Activated naive CD4-positive, alpha-beta T cell treated with anti-CD3 and anti-CD28 coated beads, Interleukin-2, amount 10 ng/mL, durations not matched to agents 7 days and 5 days (primary cell): ENCODE measurements at regions not wholly inside any gene's neighbourhood (a gene's known extent, or its start where the extent isn't known, plus 50 kb on each side); places are given as distances from the start of the nearest gene placed in this dataset.

Experiments used
- CTCF ChIA-PET: fragments of 350-600 bp; sonication (Branson Sonifier 250); formaldehyde crosslinking; loops from one replicate; lab custom pipeline; 2021; ENCODE audit warnings: antibody characterized with exemption; lab: Charles Lee
- DNase-seq: peaks from one replicate; pipeline ENCODE4 v3.0.0-alpha.2; 2020
- H3K27ac Mint-ChIP-seq: one replicate; pipeline ENCODE4 v1.8.0; 2021; ENCODE audit warnings: mild to moderate bottlenecking, moderate library complexity, mixed read lengths
- H3K27me3 Mint-ChIP-seq: one replicate; pipeline ENCODE4 v1.8.0; 2021; ENCODE audit warnings: mild to moderate bottlenecking, mixed read lengths
- H3K36me3 Mint-ChIP-seq: one replicate; pipeline ENCODE4 v1.8.0; 2021; ENCODE audit warnings: mixed read lengths
- H3K4me1 Mint-ChIP-seq: one replicate; pipeline ENCODE4 v1.8.0; 2021; ENCODE audit warnings: mixed read lengths
- H3K4me3 Mint-ChIP-seq: one replicate; pipeline ENCODE4 v1.8.0; 2021; ENCODE audit warnings: mild to moderate bottlenecking, moderate library complexity, mixed read lengths
- H3K9me3 Mint-ChIP-seq: one replicate; pipeline ENCODE4 v1.8.0; 2021; ENCODE audit warnings: mixed read lengths

DNA sequence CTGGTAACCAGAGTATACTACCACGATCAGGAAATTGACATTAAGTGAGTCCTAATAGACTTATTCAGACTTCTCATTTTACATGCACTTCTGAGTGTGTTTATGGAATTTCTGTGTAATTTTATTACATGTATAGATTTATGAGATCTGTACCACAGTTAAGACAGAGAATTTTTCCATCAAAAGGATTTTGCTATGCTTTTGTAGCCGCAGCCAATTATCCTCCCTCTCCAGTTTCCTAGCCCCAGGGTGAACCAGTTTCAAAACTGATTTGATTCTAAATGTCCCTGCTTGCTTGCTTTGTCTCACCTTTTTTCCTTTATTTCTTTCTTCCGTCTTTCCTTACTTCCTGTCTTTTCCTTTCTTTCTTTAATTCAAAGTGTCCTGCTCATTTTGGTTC lies 661.2 kb upstream of the BCHE start:
- CTCF ChIA-PET = no interaction called here
- Mint-ChIP-seq H3K27me3 (no peaks in the 10 kb centered on the region), H3K4me1 (no peaks in the 10 kb centered on the region), H3K9me3 (peaks cover 33% of the 10 kb centered on the region), H3K36me3 (no peaks in the 10 kb centered on the region), H3K4me3 (no peak overlapping the region), H3K27ac (no peak overlapping the region)
- no peak for DNase-seq

DNA sequence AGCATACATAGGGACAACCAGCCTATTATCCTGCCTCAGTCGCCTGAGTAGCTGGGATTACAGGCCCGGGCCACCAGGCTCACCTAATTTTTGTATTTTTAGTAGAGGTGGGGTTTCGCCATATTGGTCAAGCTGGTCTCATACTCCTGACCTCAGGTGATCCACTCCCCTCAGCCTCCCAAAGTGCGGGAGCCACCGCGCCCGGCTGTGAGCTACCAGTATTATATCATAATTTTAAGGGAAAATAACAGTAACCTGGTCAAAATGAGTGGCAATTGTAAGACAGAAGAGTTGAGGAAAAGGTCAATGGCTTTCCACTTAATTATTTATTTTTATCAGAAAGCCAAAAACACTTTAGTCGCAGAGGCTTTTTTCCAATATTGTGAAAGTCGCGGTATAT lies 652.6 kb upstream of the BCHE start:
- no peak overlapping the region for H3K4me3 Mint-ChIP-seq
- no peaks in the 10 kb centered on the region for H3K36me3 Mint-ChIP-seq
- peaks cover 7% of the 10 kb centered on the region for H3K9me3 Mint-ChIP-seq
- no peak for DNase-seq
- no peak overlapping the region for H3K27ac Mint-ChIP-seq
- CTCF ChIA-PET = no interaction called here
- H3K27me3 Mint-ChIP-seq = no peaks in the 10 kb centered on the region
- H3K4me1 Mint-ChIP-seq = no peaks in the 10 kb centered on the region

DNA sequence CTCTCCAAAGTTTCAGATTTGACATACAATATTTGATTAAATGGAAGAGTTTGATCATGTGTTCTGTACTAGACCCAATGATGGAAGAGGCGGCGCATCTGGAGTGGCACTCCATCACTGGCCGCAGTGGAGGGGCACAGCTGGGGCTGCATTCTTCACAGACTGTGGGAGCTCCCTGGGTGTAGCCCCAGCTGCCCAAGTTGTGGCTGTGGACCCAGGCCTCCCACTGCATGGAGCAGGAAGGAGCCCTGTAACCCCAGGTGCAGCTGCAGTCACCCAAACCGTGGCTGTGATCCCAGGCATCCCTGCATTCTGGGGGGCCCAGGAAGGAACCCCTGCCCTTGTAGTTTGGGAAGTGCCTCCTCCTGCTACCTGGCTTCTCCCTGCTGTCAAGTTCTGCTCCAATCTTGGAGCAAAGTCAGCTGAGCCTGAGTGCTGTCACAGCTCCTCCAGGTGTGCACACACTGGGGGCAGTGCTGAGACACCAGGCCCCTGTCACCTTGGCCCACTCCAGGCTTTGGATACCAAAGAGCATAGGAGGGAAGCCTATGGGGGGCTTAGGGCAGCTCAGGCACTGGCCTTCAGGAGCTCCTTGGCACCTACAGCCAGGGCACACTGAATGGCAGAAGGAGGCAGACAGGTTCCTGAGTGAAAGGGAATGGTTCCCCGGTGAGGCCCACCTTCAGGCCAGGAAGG lies 651.9 kb upstream of the BCHE start:
- H3K36me3 Mint-ChIP-seq = no peaks in the 10 kb centered on the region
- H3K27me3 Mint-ChIP-seq = no peaks in the 10 kb centered on the region
- no peak for DNase-seq
- H3K4me1 Mint-ChIP-seq = no peaks in the 10 kb centered on the region
- no peak overlapping the region for H3K4me3 Mint-ChIP-seq
- peaks cover 7% of the 10 kb centered on the region for H3K9me3 Mint-ChIP-seq
- H3K27ac Mint-ChIP-seq = no peak overlapping the region
- CTCF ChIA-PET = no interaction called here

DNA sequence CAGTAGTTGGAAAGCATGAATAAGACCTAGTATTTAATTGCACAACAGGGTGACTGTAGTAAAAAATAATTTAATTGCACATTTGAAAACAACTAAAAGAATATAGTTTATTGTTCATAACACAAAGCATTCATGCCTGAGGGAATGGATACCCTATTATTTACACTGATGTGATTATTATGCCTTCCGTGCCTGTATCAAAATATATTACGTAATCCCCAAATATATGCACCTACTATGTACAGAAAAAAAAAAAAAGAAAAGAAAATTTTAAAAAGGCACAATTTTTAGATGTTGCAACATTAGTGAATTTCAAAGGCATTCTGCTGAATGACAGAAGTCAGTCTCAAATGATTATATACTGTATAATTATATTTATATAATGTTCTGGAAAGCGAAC lies 647.2 kb upstream of the BCHE start:
- H3K4me3 Mint-ChIP-seq = no peak overlapping the region
- no peaks in the 10 kb centered on the region for H3K27me3 Mint-ChIP-seq
- no peak overlapping the region for H3K27ac Mint-ChIP-seq
- peaks cover 4% of the 10 kb centered on the region for H3K9me3 Mint-ChIP-seq
- no peaks in the 10 kb centered on the region for H3K36me3 Mint-ChIP-seq
- no peak for DNase-seq
- CTCF ChIA-PET = no interaction called here
- H3K4me1 Mint-ChIP-seq = no peaks in the 10 kb centered on the region

DNA sequence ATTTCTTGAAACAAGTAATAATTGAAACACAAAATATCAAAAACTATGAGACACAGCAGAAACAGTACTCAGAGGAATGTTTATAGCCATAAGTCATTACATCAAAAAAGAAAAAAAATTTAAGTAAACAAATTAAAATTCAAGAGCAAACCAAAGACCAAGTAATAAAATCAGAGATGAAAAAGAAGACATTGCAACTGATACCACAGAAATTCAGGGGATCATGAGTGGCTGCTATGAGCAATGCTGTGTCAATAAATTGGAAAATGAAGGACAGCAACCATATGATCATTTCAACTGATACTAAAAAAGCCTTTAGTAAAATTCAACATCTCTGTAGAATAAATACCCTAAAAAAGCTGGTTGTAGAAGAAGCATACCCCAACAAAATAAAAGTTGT lies 644.1 kb upstream of the BCHE start:
- H3K27ac Mint-ChIP-seq = no peak overlapping the region
- no peak overlapping the region for H3K4me3 Mint-ChIP-seq
- H3K36me3 Mint-ChIP-seq = no peaks in the 10 kb centered on the region
- CTCF ChIA-PET = no interaction called here
- no peak for DNase-seq
- H3K4me1 Mint-ChIP-seq = no peaks in the 10 kb centered on the region
- H3K27me3 Mint-ChIP-seq = no peaks in the 10 kb centered on the region
- H3K9me3 Mint-ChIP-seq = peaks cover 5% of the 10 kb centered on the region

DNA sequence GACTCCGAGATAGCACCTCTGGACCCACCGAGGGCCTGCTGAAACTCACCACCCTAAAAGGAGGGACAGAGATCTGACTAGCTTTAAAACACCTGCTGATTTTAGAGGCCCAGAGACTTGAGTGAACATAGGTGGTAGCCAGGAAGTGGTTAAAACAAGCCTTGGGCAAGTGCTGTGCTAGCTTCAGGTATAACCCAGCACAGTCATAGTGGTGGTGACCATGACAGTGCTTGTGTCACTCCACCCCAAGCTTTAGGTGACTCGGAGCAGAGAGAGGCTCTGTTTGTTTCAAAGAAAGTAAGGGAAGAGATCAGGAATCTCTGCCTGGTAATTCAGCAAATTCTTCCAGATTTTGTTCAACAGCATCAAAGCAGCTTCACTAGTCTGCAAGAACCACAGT lies 641.1 kb upstream of the BCHE start:
- no peaks in the 10 kb centered on the region for H3K27me3 Mint-ChIP-seq
- DNase-seq = no peak
- no peak overlapping the region for H3K27ac Mint-ChIP-seq
- no peak overlapping the region for H3K4me3 Mint-ChIP-seq
- peaks cover 5% of the 10 kb centered on the region for H3K9me3 Mint-ChIP-seq
- CTCF ChIA-PET = no interaction called here
- no peaks in the 10 kb centered on the region for H3K36me3 Mint-ChIP-seq
- H3K4me1 Mint-ChIP-seq = no peaks in the 10 kb centered on the region

DNA sequence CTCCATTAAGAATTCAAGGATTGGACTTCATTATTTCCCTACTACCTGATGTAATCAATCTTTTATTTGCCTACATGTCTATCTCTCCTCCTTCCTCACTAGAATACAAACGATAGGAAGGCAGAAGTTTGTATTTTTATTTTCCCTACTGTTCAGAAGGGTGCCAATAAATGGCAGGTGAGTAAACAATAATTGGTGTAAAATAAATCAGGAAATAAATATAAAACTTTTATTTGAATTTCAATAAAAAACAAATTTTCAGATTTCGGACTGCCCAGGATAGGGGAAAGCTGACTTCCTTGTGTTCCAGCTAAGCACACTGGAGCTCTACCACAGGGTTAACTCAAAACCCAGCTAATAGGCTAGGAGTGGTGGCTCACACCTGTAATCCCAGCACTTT lies 636.3 kb upstream of the BCHE start:
- Mint-ChIP-seq H3K9me3 (peaks cover 5% of the 10 kb centered on the region), H3K27ac (no peak overlapping the region), H3K36me3 (no peaks in the 10 kb centered on the region), H3K27me3 (no peaks in the 10 kb centered on the region), H3K4me1 (no peaks in the 10 kb centered on the region), H3K4me3 (no peak overlapping the region)
- no peak for DNase-seq
- CTCF ChIA-PET = no interaction called here

DNA sequence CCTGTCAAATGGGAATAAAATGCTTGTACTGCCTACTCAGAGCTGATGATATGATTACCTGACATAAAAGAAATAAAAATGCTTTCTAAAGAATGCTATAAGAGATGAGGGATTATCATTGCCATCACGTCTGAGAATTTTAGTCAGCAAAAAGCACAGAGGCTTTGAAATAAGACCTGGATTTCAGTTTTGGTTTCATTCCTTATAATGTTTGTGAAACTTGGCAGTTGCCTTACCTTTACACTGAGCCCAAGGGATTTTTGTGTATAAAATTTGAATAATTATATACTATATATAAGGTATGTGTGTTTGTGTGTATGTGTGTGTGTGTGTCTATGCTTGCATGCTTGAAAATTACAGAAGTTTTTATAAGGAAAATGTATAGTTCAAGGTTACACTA lies 634.8 kb upstream of the BCHE start:
- Mint-ChIP-seq H3K9me3 (no peaks in the 10 kb centered on the region), H3K4me3 (no peak overlapping the region), H3K4me1 (no peaks in the 10 kb centered on the region)

DNA sequence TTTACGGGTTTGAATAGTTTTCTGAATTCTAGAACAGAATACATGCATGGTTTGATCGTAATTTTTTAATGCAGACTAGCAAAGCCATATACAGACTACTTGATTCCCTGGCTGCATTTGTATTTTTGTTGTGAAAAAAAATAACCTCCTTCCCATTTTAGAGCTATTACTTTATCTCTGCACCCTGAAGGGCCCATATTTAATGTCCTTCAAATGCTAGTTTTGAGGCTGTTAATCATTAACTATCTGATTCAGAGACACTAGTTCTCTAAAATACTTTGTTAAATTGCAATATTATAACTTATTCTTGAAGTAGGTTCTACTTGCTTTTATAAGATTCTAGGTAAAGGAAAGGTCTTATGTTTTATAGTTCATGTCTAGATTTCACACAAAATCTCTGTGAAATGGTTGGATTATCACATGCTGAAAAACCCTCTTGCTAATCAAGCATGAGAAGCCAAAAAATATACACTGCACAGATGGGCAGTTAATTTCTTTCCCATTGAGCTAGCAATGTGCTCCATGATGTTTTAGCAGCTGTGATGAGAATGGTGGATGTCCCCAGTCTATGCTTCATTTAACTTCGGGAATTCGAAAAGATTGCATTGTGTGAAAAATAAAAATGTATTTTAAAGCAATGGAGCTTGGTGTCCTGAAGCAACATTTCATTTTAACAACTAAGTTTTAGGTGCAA lies 634.0 kb upstream of the BCHE start:
- H3K4me1 Mint-ChIP-seq = no peaks in the 10 kb centered on the region
- no peaks in the 10 kb centered on the region for H3K27me3 Mint-ChIP-seq
- no peak overlapping the region for H3K4me3 Mint-ChIP-seq
- peaks cover 2% of the 10 kb centered on the region for H3K9me3 Mint-ChIP-seq
- no peak for DNase-seq
- H3K36me3 Mint-ChIP-seq = no peaks in the 10 kb centered on the region
- CTCF ChIA-PET = no interaction called here
- no peak overlapping the region for H3K27ac Mint-ChIP-seq

More for the DNA sequence above, 634.8 kb upstream of the BCHE start:
- Mint-ChIP-seq H3K36me3 (no peaks in the 10 kb centered on the region), H3K27me3 (no peaks in the 10 kb centered on the region), H3K27ac (no peak overlapping the region)
- CTCF ChIA-PET = no interaction called here
- no peak for DNase-seq

DNA sequence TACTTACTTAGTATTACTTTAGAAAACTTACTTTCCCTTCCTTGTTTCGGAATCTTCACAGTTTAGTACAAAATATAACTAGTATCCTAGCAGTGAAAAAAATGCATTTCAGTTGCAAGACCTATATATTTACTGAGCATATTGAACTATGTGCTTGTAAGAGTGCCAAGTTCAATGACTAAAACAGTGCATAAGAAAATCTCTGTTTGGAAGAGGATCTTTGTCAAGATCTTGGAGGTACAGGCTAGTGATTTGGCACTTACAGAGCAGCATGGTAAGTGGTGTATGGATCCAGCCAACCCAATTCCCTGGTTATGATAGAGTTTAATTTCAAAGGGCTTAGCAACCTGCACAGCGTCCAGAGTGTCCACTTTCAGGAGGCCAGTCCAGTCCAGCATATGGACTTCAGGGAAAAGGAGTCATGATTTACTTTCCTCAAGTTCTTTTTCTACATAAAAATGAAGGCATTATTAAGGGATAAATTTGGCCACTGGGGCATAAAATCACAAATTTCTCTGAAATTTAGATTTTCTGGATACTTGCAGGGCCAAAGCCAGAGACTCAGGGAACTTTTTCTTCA lies 625.8 kb upstream of the BCHE start:
- no peak overlapping the region for H3K27ac Mint-ChIP-seq

DNA sequence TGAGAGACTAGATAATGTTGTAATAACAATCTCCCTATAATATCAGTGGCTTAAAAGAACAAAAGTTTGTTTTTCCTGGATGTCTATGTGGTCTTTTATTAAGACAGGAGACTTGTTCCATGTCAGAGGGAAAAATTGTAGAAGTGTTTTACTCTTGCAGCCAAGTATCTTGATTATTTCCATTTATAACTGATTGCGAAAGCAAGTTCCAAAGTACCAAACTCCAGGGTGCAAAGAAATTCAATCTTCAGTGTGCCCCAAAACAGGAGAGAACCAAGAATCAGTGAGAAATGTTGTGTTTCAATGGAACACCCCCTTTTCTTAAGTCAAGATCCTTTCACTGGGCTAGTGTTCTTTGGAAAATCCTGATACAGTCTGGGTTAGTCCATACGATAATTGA lies 624.4 kb upstream of the BCHE start:
- CTCF ChIA-PET = no interaction called here
- H3K4me1 Mint-ChIP-seq = no peaks in the 10 kb centered on the region

More for the DNA sequence above, 625.8 kb upstream of the BCHE start:
- DNase-seq = no peak
- H3K4me3 Mint-ChIP-seq = no peak overlapping the region
- no peaks in the 10 kb centered on the region for H3K27me3 Mint-ChIP-seq
- peaks cover 6% of the 10 kb centered on the region for H3K9me3 Mint-ChIP-seq
- no peaks in the 10 kb centered on the region for H3K36me3 Mint-ChIP-seq
- CTCF ChIA-PET = no interaction called here
- H3K4me1 Mint-ChIP-seq = no peaks in the 10 kb centered on the region

DNA sequence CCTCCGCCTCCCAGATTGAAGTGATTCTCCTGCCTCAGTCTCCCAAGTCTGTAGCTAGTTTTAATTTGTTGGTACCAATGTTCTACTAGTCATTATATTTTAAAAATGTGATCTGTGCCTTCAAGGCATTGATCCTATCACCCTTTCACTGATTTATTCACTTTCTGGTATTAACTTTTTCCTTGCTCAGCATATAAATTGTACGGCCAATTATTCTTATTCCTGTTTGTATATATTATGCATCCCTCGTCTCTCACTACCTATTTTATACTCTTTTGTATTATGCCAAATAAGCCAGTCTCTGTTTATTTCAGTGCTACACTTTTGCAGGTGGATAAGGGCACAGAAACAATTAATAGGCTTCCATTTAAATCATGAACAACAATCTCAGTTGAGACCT lies 620.2 kb upstream of the BCHE start:
- Mint-ChIP-seq H3K27me3 (no peaks in the 10 kb centered on the region), H3K9me3 (peaks cover 5% of the 10 kb centered on the region), H3K4me3 (no peak overlapping the region), H3K4me1 (no peaks in the 10 kb centered on the region), H3K27ac (no peak overlapping the region), H3K36me3 (no peaks in the 10 kb centered on the region)
- CTCF ChIA-PET = no interaction called here
- no peak for DNase-seq

More for the DNA sequence above, 624.4 kb upstream of the BCHE start:
- Mint-ChIP-seq H3K4me3 (no peak overlapping the region), H3K27ac (no peak overlapping the region), H3K27me3 (no peaks in the 10 kb centered on the region), H3K9me3 (peaks cover 6% of the 10 kb centered on the region), H3K36me3 (no peaks in the 10 kb centered on the region)
- no peak for DNase-seq

DNA sequence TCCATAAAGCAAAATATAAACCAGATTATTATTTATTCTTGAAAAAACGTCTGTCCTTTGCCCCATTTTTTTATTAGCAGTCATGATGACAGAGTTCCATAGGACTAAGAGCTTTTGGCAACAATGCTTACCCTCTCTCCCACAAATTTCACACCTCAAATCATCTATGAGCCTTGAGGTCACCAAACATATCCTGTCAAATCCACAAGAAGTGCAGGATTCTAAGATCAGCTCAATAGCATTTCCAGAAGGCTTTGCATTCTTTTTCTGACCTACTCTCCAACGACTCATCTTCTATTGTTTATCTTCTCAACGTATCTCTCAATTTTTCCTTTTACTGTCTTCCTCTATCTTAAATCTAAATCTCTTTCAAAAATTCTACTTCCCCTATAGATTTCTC lies 619.1 kb upstream of the BCHE start:
- Mint-ChIP-seq H3K36me3 (no peaks in the 10 kb centered on the region), H3K27ac (no peak overlapping the region), H3K4me3 (no peak overlapping the region), H3K27me3 (no peaks in the 10 kb centered on the region), H3K4me1 (no peaks in the 10 kb centered on the region), H3K9me3 (peaks cover 8% of the 10 kb centered on the region)
- DNase-seq = no peak
- CTCF ChIA-PET = no interaction called here

DNA sequence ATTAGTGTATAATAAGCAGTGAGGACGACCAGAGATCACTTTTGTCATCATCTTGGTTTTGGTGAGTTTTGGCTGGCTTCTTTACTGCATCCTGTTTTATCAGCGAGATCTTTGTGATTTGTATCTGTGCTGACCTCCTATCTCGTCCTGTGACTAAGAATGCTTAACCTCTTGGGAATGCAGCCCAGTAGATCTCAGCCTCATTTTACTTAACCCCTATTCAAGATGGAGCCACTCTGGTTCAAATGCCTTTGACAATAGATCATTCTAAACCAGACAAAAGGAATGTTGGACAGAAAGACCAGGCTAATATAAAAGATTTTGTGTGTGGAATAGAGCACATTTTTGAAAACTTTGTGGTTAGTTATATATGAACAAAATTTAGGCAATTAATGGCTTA lies 618.5 kb upstream of the BCHE start:
- CTCF ChIA-PET = no interaction called here
- H3K9me3 Mint-ChIP-seq = peaks cover 8% of the 10 kb centered on the region

DNA sequence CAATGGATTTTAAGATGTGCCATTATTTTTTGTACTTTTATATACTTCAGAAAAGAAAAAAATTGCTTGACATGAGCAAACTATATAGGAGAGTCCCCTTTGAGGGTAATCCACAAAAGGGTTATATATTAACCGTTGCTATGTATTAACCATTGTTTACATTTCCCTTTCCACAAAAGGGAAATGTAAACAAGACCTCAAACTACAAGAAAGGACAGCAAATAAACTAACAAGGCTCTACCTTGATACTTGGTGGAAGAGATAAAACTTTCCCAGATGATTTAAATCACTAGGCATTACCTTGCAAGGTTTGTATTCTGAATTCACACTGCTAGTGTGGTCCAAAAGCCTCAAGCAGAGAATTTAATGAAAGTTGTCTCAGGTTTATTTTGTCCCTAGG lies 616.3 kb upstream of the BCHE start:
- Mint-ChIP-seq H3K27ac (no peak overlapping the region), H3K9me3 (peaks cover 4% of the 10 kb centered on the region), H3K36me3 (no peaks in the 10 kb centered on the region), H3K27me3 (no peaks in the 10 kb centered on the region), H3K4me1 (no peaks in the 10 kb centered on the region), H3K4me3 (no peak overlapping the region)
- CTCF ChIA-PET = no interaction called here
- DNase-seq = no peak

More for the DNA sequence above, 618.5 kb upstream of the BCHE start:
- H3K4me1 Mint-ChIP-seq = no peaks in the 10 kb centered on the region
- H3K27me3 Mint-ChIP-seq = no peaks in the 10 kb centered on the region
- H3K4me3 Mint-ChIP-seq = no peak overlapping the region
- H3K27ac Mint-ChIP-seq = no peak overlapping the region
- no peak for DNase-seq
- no peaks in the 10 kb centered on the region for H3K36me3 Mint-ChIP-seq
